GM12878 (cell line): ENCODE measurements at regions not wholly inside any gene's neighbourhood (a gene's known extent, or its start where the extent isn't known, plus 50 kb on each side); places are given as distances from the start of the nearest gene placed in this dataset.

Experiments used
- CEBPB ChIP-seq, 2 experiments: fragments of 150-350 bp in 1 of 2; IDR thresholded peaks; 2 replicates each; pipeline ENCODE4 v1.6.1; 2012 to 2014; ENCODE audit warnings: low read depth in 2 of 2, low read length in 2 of 2, borderline replicate concordance in 1 of 2, inconsistent platforms in 1 of 2
- CHD2 ChIP-seq: IDR thresholded peaks from 2 replicates; pipeline ENCODE4 v1.6.1; 2011; ENCODE audit warnings: low read depth, low read length, improper control_type of control experiment, borderline replicate concordance
- CREM ChIP-seq: IDR thresholded peaks from 2 replicates; pipeline ENCODE4 v1.6.1; 2014; ENCODE audit warnings: antibody characterized with exemption, low read depth
- CTCF ChIP-seq, 3 experiments: IDR thresholded peaks in 2 of 3; conservative IDR thresholded peaks in 1 of 3; 2 replicates each; pipeline ENCODE4 v1.5.1; 2011; ENCODE audit warnings: low read depth in 3 of 3, low read length in 3 of 3, mild to moderate bottlenecking in 3 of 3, control low read depth in 2 of 3, moderate library complexity in 2 of 3, inconsistent platforms in 1 of 3, mixed read lengths in 1 of 3; ENCODE audit not compliant: control insufficient read depth in 2 of 3, insufficient read depth in 1 of 3; ENCODE audit errors: extremely low read depth in 1 of 3
- EZH2 ChIP-seq: IDR thresholded peaks from 2 replicates; pipeline ENCODE4 v1.6.1; 2012; ENCODE audit warnings: low read depth, mild to moderate bottlenecking, control low read depth, inconsistent platforms, low read length, borderline replicate concordance; ENCODE audit not compliant: control insufficient read depth
- JUND ChIP-seq: IDR thresholded peaks from 2 replicates; pipeline ENCODE4 v1.6.1; 2012; ENCODE audit warnings: low read depth, mild to moderate bottlenecking, low read length, improper control_type of control experiment, moderate library complexity
- REST ChIP-seq: IDR thresholded peaks from 2 replicates; pipeline ENCODE4 v1.6.1; 2012; ENCODE audit warnings: mild to moderate bottlenecking, low read depth, low read length
- SMC3 ChIP-seq: IDR thresholded peaks from 2 replicates; pipeline ENCODE4 v1.6.1; 2011; ENCODE audit warnings: low read length, improper control_type of control experiment, borderline replicate concordance
- TBL1XR1 ChIP-seq: IDR thresholded peaks from 2 replicates; pipeline ENCODE4 v1.6.1; 2012; ENCODE audit warnings: low read depth, low read length, improper control_type of control experiment
- TF ChIP-seq, protein P1 (sequence below): IDR thresholded peaks from 2 replicates; pipeline ENCODE4 v1.6.1; 2011; ENCODE audit warnings: low read depth, mild to moderate bottlenecking, low read length, moderate library complexity, borderline replicate concordance; ENCODE audit errors: extremely low read depth

DNA sequence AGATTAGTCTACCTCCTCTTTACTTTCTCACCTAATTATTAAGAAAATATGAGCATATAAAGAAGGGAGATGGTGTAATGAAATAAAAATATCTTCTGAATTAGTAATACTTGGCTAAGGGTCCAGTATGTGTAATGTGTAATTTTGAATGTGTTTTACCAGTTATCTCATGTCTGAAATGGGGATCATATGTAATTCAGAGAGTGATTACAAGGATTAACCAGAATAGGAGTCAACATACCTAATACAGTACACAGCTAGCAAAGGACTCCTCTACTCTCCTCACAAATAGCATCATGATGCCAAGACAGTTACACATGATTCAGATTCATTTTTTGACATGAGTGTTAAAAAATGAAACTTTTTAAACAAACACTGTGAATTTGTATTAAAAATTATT is 570.4 kb downstream of the SI start:
- TF ChIP-seq CTCF (IDR thresholded peaks at IDR 0.05 in 2 of 3, conservative IDR thresholded peaks at IDR 0.05 in 1 of 3; ENCODE audit: control insufficient read depth in 2 of 3, extremely low read depth in 1 of 3, insufficient read depth in 1 of 3, low read depth in 3 of 3, low read length in 3 of 3) (no peak), SMC3 (no peak), REST (no peak), CREM (no peak), EZH2 (no peak), JUND (no peak), CEBPB (IDR thresholded peaks at IDR 0.05; ENCODE audit: borderline replicate concordance in 1 of 2, low read depth in 2 of 2, low read length in 2 of 2) (no peak), TBL1XR1 (no peak), CHD2 (no peak)
- TF ChIP-seq, protein P1, sequence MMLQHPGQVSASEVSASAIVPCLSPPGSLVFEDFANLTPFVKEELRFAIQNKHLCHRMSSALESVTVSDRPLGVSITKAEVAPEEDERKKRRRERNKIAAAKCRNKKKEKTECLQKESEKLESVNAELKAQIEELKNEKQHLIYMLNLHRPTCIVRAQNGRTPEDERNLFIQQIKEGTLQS = no peak
